ENCODE measurements at regions not wholly inside any gene's neighbourhood (a gene's known extent, or its start where the extent isn't known, plus 50 kb on each side); places are given as distances from the start of the nearest gene placed in this dataset.

DNA sequence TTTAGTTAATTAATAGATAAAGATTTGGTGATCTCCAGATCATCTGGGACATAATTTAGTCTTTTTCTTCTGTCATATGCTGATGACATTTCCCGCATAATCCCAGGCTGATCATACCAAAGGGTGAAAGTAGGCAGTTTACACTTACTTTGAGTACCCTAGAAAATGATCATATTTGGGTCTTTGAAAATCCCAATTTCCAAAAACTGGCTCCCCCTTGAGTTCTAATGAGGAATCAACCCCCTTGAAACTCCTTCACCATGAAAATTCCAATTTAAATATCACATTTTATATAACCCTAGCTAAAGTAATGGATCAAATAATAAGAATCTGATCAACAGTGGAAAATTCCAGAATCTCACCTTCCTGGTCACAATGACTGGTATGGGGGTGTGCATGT lies 223.4 kb downstream of the NAF1 start:
- TF ChIP-seq ZFX (IDR thresholded peaks at IDR 0.05; ENCODE audit: borderline replicate concordance), result no peak
- TF ChIP-seq CTCF (IDR thresholded peaks at IDR 0.05), result no peak; the same call in 1 of the 2 replicates

Data from 22Rv1 (cell line).